ENCODE measurements at regions not wholly inside any gene's neighbourhood (a gene's known extent, or its start where the extent isn't known, plus 50 kb on each side); places are given as distances from the start of the nearest gene placed in this dataset.

GRCh38 chr6:9139746-9140145, 704.4 kb upstream of the SLC35B3 start:
- Histone ChIP-seq H3K27me3 (ENCODE audit: control insufficient read depth in 4 of 4, insufficient read depth in 4 of 4, low read length in 3 of 4) (no peaks in the 10 kb centered on the region), H3K36me3 (ENCODE audit: control insufficient read depth in 4 of 4, insufficient read depth in 3 of 4, low read depth in 1 of 4, low read length in 3 of 4) (no peaks in the 10 kb centered on the region), H3K9me3 (ENCODE audit: control insufficient read depth in 4 of 4, low read length in 3 of 4) (peaks cover 0 to 2% (median 0%) of the 10 kb centered on the region in 4 donors), H3K4me3 (ENCODE audit: low read depth in 1 of 3, low read length in 3 of 3) (peak overlapping the region in 2 of 3 donors; percentile 23 to 33), H3K9ac (ENCODE audit: low read depth in 1 of 2, low read length in 2 of 2) (peak overlapping the region in 1 of 2 donors; percentile 33), H3K4me1 (ENCODE audit: control insufficient read depth in 4 of 4, insufficient read depth in 4 of 4, low read length in 3 of 4) (peaks cover 0 to 30% (median 18%) of the 10 kb centered on the region in 4 donors), H3K27ac (ENCODE audit: low read depth in 1 of 2, low read length in 2 of 2) (peak overlapping the region; percentile 84 to 86)
- no peak for DNase-seq (ENCODE audit: low spot score)
- 30% methylated on average over 6 of the region's 6 CpGs for WGBS
- no peak for TF ChIP-seq ZBTB33 (IDR thresholded peaks at IDR 0.05)
- TF ChIP-seq, protein P1, sequence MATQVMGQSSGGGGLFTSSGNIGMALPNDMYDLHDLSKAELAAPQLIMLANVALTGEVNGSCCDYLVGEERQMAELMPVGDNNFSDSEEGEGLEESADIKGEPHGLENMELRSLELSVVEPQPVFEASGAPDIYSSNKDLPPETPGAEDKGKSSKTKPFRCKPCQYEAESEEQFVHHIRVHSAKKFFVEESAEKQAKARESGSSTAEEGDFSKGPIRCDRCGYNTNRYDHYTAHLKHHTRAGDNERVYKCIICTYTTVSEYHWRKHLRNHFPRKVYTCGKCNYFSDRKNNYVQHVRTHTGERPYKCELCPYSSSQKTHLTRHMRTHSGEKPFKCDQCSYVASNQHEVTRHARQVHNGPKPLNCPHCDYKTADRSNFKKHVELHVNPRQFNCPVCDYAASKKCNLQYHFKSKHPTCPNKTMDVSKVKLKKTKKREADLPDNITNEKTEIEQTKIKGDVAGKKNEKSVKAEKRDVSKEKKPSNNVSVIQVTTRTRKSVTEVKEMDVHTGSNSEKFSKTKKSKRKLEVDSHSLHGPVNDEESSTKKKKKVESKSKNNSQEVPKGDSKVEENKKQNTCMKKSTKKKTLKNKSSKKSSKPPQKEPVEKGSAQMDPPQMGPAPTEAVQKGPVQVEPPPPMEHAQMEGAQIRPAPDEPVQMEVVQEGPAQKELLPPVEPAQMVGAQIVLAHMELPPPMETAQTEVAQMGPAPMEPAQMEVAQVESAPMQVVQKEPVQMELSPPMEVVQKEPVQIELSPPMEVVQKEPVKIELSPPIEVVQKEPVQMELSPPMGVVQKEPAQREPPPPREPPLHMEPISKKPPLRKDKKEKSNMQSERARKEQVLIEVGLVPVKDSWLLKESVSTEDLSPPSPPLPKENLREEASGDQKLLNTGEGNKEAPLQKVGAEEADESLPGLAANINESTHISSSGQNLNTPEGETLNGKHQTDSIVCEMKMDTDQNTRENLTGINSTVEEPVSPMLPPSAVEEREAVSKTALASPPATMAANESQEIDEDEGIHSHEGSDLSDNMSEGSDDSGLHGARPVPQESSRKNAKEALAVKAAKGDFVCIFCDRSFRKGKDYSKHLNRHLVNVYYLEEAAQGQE (IDR thresholded peaks at IDR 0.05) = no peak
- no peak for TF ChIP-seq FOXA1 (IDR thresholded peaks at IDR 0.05)
- TF ChIP-seq, protein P2, sequence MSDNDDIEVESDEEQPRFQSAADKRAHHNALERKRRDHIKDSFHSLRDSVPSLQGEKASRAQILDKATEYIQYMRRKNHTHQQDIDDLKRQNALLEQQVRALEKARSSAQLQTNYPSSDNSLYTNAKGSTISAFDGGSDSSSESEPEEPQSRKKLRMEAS (IDR thresholded peaks at IDR 0.05) = no peak
- no peak for TF ChIP-seq RXRA (IDR thresholded peaks at IDR 0.05)
- no peak for TF ChIP-seq YY1 (IDR thresholded peaks at IDR 0.05)
- TF ChIP-seq, protein P3, sequence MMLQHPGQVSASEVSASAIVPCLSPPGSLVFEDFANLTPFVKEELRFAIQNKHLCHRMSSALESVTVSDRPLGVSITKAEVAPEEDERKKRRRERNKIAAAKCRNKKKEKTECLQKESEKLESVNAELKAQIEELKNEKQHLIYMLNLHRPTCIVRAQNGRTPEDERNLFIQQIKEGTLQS (IDR thresholded peaks at IDR 0.05) = no peak
- TF ChIP-seq TAF1 (conservative IDR thresholded peaks at IDR 0.05) = no peak

DNA sequence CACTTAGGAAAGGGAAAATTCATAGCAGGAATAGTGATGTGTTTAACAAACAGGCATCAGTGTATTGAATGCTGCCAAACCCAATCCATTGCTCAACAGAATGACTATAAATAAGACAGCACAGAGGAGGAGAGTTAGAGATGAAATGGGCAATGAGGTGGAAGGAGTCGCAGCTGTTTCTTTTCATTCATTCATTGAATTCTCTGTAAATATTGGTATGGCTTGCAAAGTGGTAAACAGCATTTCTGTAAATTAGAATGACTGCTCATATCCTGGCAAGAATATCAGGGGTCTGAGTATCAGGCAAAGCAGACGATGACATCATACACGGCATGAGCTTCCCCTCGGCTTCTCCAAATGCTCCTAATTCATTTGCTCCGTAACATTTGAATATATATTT, 703.6 kb upstream of the SLC35B3 start:
- DNase-seq (ENCODE audit: low spot score) = no peak
- Histone ChIP-seq H3K9me3 (ENCODE audit: control insufficient read depth in 4 of 4, low read length in 3 of 4) (no peaks in the 10 kb centered on the region), H3K4me1 (ENCODE audit: control insufficient read depth in 4 of 4, insufficient read depth in 4 of 4, low read length in 3 of 4) (peaks cover 0 to 30% (median 18%) of the 10 kb centered on the region in 4 donors), H3K36me3 (ENCODE audit: control insufficient read depth in 4 of 4, insufficient read depth in 3 of 4, low read depth in 1 of 4, low read length in 3 of 4) (no peaks in the 10 kb centered on the region), H3K27me3 (ENCODE audit: control insufficient read depth in 4 of 4, insufficient read depth in 4 of 4, low read length in 3 of 4) (no peaks in the 10 kb centered on the region), H3K9ac (ENCODE audit: low read depth in 1 of 2, low read length in 2 of 2) (no peak overlapping the region), H3K4me3 (ENCODE audit: low read depth in 1 of 3, low read length in 3 of 3) (no peak overlapping the region), H3K27ac (ENCODE audit: low read depth in 1 of 2, low read length in 2 of 2) (no peak overlapping the region)
- WGBS = 78% methylated on average over 5 of the region's 5 CpGs
- TF ChIP-seq RAD21 (IDR thresholded peaks at IDR 0.05) (no peak), FOXA2 (IDR thresholded peaks at IDR 0.05) (no peak), CTCF (IDR thresholded peaks at IDR 0.05; ENCODE audit: low read depth, low read length, missing input control) (no peak), ZBTB33 (IDR thresholded peaks at IDR 0.05) (no peak), NR2F2 (IDR thresholded peaks at IDR 0.05) (no peak), SP1 (IDR thresholded peaks at IDR 0.05) (no peak), FOXA1 (IDR thresholded peaks at IDR 0.05) (no peak), EGR1 (IDR thresholded peaks at IDR 0.05; ENCODE audit: low read depth in 2 of 2) (no peak), GABPA (IDR thresholded peaks at IDR 0.05 in 1 of 2, conservative IDR thresholded peaks at IDR 0.05 in 1 of 2) (no peak)
- TF ChIP-seq, protein P1 (IDR thresholded peaks at IDR 0.05) = no peak
- TF ChIP-seq, protein P3 (IDR thresholded peaks at IDR 0.05) = no peak
- TF ChIP-seq, protein P2 (IDR thresholded peaks at IDR 0.05) = no peak

Measured in liver (tissue), 8 donors.